MCF 10A (cell line): ENCODE measurements at regions not wholly inside any gene's neighbourhood (a gene's known extent, or its start where the extent isn't known, plus 50 kb on each side); places are given as distances from the start of the nearest gene placed in this dataset.

Experiments used
- BruUV-seq: library from RNA; stranded (reverse); fragments of 400-500 nt; replicated peaks from 2 replicates; lab custom pipeline; 2021; lab: Mats Ljungman, UMichigan
- CTCF ChIA-PET: fragments of 300-600 bp; sonication (Branson Sonifier 250); formaldehyde crosslinking; extraction: SDS; loops from one replicate; lab custom pipeline; 2021; ENCODE audit warnings: antibody characterized with exemption, inconsistent platforms; lab: Yijun Ruan, JAX
- POLR2A ChIA-PET: fragments of 300-600, 350-650 bp; sonication (Branson Sonifier 250); formaldehyde crosslinking; extraction: SDS; loops from one replicate; lab custom pipeline; 2020; ENCODE audit warnings: antibody characterized with exemption, inconsistent platforms; lab: Yijun Ruan, JAX
- DNase-seq: peaks from one replicate; pipeline ENCODE4 v3.0.0-alpha.2; 2018; ENCODE audit not compliant: unreplicated experiment
- H3K27ac Mint-ChIP-seq: one replicate; pipeline ENCODE4 v1.8.0; 2022; ENCODE audit warnings: mild to moderate bottlenecking, low read depth, mixed read lengths; ENCODE audit not compliant: unreplicated experiment
- H3K27me3 Mint-ChIP-seq: one replicate; pipeline ENCODE4 v1.8.0; 2022; ENCODE audit warnings: mixed read lengths; ENCODE audit not compliant: insufficient read depth, unreplicated experiment
- H3K36me3 Mint-ChIP-seq: one replicate; pipeline ENCODE4 v1.8.0; 2022; ENCODE audit warnings: mild to moderate bottlenecking, moderate library complexity, mixed read lengths; ENCODE audit not compliant: insufficient read depth, unreplicated experiment
- H3K4me1 Mint-ChIP-seq: one replicate; pipeline ENCODE4 v1.8.0; 2022; ENCODE audit warnings: mixed read lengths; ENCODE audit not compliant: insufficient read depth, unreplicated experiment
- H3K4me3 Mint-ChIP-seq: one replicate; pipeline ENCODE4 v1.8.0; 2022; ENCODE audit warnings: mild to moderate bottlenecking, moderate library complexity, mixed read lengths; ENCODE audit not compliant: unreplicated experiment
- H3K9me3 Mint-ChIP-seq: one replicate; pipeline ENCODE4 v1.8.0; 2022; ENCODE audit warnings: mixed read lengths; ENCODE audit not compliant: unreplicated experiment
- intact Hi-C: fragments of 100-400 bp; cut with micrococcal nuclease; formaldehyde crosslinking; loops from 2 replicates; pipeline ENCODE4 v1.14.1; 2022
- TF ChIP-seq, protein P1 (sequence below): fragments of 200-600 bp; IDR thresholded peaks from one replicate; pipeline ENCODE4 v1.8.0; 2022; ENCODE audit warnings: antibody characterized with exemption, mild to moderate bottlenecking; ENCODE audit not compliant: unreplicated experiment

DNA sequence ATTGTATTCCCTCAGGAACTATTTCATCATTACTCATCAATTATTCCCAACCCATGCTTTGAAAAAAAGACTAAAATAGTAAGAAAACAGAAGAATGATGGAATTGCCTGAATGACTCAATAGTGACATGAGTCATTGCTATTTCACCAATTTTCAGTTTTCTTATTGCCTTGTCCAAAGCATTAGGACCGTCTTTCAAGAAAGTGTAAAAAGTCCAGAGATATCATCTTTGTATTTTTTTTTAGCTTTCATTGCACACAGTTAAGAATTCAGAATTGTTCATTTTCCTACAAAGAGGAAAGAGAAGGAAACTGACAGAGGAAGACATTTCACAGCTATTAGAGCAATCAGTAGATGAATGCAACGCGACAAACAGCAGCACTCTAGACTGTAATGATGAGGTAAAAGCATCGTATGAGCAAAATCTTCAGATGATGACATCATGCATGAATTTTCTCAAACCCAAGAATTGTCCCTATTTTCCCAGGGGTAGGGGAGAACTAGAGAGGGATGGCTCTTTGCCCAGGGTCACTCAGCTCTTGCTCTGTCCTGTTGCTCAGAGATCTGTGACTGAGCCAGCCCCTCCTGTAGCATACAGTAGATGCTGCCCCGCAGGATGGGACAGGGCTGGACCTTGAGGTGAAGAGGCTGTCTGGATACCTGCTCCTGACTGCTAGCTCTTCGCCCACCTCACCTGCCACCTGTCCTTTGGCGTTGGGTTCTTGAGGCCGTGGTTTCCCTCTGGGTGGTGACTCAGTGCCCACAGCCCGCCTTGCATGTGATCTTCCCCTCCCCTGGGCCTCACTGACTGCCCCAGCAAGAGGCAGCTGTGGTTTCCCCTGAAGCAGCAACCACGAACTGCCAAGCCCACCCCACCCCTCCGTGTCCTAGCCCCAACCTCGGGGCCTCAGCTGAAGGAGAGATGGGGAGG is 84.8 kb downstream of the PPCDC start:
- no peaks in the 10 kb centered on the region for H3K9me3 Mint-ChIP-seq
- H3K4me3 Mint-ChIP-seq = no peak overlapping the region
- H3K36me3 Mint-ChIP-seq = no peaks in the 10 kb centered on the region
- peak; percentile 89 for DNase-seq
- CTCF ChIA-PET = no interaction called here
- POLR2A ChIA-PET = interaction anchor here (0.9 to 4.6 kb wide), 2 partner anchors 84 to 93 kb away, joined by 3 to 18 read pairs; partner anchors contain the start of genes C15orf39 and PPCDC
- no TSS peak for BruUV-seq
- intact Hi-C loops = loop anchor here (1.0 to 5.0 kb wide), 2 partner anchors 44 to 96 kb away; no protein-coding TSS in a partner anchor
- no peaks in the 10 kb centered on the region for H3K27me3 Mint-ChIP-seq
- TF ChIP-seq, protein P1, sequence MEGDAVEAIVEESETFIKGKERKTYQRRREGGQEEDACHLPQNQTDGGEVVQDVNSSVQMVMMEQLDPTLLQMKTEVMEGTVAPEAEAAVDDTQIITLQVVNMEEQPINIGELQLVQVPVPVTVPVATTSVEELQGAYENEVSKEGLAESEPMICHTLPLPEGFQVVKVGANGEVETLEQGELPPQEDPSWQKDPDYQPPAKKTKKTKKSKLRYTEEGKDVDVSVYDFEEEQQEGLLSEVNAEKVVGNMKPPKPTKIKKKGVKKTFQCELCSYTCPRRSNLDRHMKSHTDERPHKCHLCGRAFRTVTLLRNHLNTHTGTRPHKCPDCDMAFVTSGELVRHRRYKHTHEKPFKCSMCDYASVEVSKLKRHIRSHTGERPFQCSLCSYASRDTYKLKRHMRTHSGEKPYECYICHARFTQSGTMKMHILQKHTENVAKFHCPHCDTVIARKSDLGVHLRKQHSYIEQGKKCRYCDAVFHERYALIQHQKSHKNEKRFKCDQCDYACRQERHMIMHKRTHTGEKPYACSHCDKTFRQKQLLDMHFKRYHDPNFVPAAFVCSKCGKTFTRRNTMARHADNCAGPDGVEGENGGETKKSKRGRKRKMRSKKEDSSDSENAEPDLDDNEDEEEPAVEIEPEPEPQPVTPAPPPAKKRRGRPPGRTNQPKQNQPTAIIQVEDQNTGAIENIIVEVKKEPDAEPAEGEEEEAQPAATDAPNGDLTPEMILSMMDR = no peak
- H3K27ac Mint-ChIP-seq = peak overlapping the region; percentile 2
- H3K4me1 Mint-ChIP-seq = peaks cover 35% of the 10 kb centered on the region

DNA sequence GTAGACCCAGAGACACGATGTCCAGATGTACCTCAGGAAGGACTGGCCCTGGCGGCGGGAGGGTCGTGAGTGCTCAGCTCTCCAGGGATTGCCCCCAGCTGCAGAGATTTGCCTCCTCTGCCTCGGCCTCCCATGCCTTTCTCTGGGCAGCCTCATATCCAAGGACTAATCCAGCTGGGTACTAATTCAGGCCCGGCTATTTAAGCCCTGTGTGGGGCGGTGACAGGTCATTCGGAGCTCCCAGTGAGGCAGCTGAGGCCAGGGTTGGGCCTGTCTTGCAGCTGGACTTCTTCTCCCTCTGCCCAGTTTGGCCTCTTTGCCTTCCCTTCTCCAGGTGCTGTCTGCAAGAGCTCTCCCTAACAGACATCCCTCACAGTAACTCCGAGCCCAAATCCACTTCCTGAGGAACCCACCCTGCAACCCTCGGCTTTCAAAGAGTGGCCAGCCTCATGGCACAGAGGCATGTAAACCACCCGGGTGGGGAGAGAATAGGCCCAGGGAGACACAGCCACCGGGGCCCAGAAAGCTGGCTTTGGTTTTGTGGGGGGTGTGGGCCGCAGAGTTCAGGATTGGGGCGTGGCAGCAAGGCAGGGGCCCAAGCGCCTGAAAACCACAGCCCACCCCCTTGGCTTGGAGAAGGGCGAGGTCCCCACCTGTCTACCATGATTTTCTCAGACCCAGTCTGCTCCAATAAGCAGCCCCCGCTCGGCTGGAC is 85.8 kb downstream of the PPCDC start:
- DNase-seq = no peak
- H3K9me3 Mint-ChIP-seq = no peaks in the 10 kb centered on the region
- TF ChIP-seq, protein P1 = no peak
- no peak overlapping the region for H3K4me3 Mint-ChIP-seq
- intact Hi-C loops = loop anchor here (5.0 kb wide), 1 partner anchor 43 kb away; no protein-coding TSS in a partner anchor
- peak overlapping the region; percentile 59 for H3K27ac Mint-ChIP-seq
- H3K27me3 Mint-ChIP-seq = no peaks in the 10 kb centered on the region
- no peaks in the 10 kb centered on the region for H3K36me3 Mint-ChIP-seq
- BruUV-seq = no TSS peak
- H3K4me1 Mint-ChIP-seq = peaks cover 35% of the 10 kb centered on the region
- ChIA-PET CTCF (interaction anchor here (0.6 kb wide), 1 partner anchor 72 kb away, joined by 3 read pairs; no protein-coding TSS in a partner anchor), POLR2A (interaction anchor here (4.6 kb wide), 1 partner anchor 92 kb away, joined by 18 read pairs; the partner anchor contains the start of gene C15orf39)

DNA sequence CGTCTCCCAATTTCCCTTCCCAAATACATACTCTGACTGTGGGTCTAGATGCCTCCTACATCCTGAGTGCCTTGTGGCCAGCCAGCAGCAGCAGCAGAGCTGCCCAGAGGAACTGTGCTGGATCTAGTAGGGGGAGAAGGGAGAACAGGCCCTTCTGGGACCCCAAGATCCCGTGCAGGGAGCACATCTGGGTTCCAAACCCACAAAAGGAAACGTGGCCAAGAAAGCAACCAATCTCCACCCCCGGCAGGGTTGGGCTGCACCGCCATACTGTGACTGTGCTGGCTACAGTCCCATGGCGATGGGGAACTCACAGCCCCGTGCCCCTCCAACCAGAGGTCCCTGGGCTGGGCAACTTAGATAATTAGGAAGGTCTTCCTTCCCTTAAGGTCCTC is 86.3 kb downstream of the PPCDC start:
- ChIA-PET CTCF (no interaction called here), POLR2A (no interaction called here)
- no peak overlapping the region for H3K4me3 Mint-ChIP-seq
- H3K36me3 Mint-ChIP-seq = no peaks in the 10 kb centered on the region
- peaks cover 33% of the 10 kb centered on the region for H3K4me1 Mint-ChIP-seq
- intact Hi-C loops = loop anchor here (5.0 kb wide), 1 partner anchor 43 kb away; no protein-coding TSS in a partner anchor
- no peaks in the 10 kb centered on the region for H3K9me3 Mint-ChIP-seq
- H3K27ac Mint-ChIP-seq = peak overlapping the region; percentile 59
- H3K27me3 Mint-ChIP-seq = no peaks in the 10 kb centered on the region
- TF ChIP-seq, protein P1 = no peak
- no peak for DNase-seq
- BruUV-seq = no TSS peak
